ENCODE measurements at regions not wholly inside any gene's neighbourhood (a gene's known extent, or its start where the extent isn't known, plus 50 kb on each side); places are given as distances from the start of the nearest gene placed in this dataset.

- DNase-seq (ENCODE audit: extremely low read depth in 1 of 2, low read depth in 1 of 2) = no peak
Measured at GRCh38 chr11:70532731-70533130, 134.4 kb downstream of the CTTN start.

GRCh38 chr11:70535191-70535971 is 137.1 kb downstream of the CTTN start:
- DNase-seq (ENCODE audit: extremely low read depth in 1 of 2, low read depth in 1 of 2) = no peak

- no peak for DNase-seq (ENCODE audit: extremely low read depth in 1 of 2, low read depth in 1 of 2)
Measured at GRCh38 chr11:70536051-70536877, 137.9 kb downstream of the CTTN start.

- DNase-seq (ENCODE audit: extremely low read depth in 1 of 2, low read depth in 1 of 2) = no peak
Measured at GRCh38 chr11:70537576-70538571, 139.5 kb downstream of the CTTN start.

GRCh38 chr11:70538641-70539359 is 140.5 kb downstream of the CTTN start:
- no peak for DNase-seq (ENCODE audit: extremely low read depth in 1 of 2, low read depth in 1 of 2)

GRCh38 chr11:70539360-70540095 is 141.2 kb downstream of the CTTN start:
- no peak for DNase-seq (ENCODE audit: extremely low read depth in 1 of 2, low read depth in 1 of 2)

GRCh38 chr11:70540196-70540595 is 141.9 kb downstream of the CTTN start:
- no peak for DNase-seq (ENCODE audit: extremely low read depth in 1 of 2, low read depth in 1 of 2)

- DNase-seq (ENCODE audit: extremely low read depth in 1 of 2, low read depth in 1 of 2) = no peak
Measured at GRCh38 chr11:70541176-70541575, 142.8 kb downstream of the CTTN start.

- DNase-seq (ENCODE audit: extremely low read depth in 1 of 2, low read depth in 1 of 2) = no peak
Measured at GRCh38 chr11:70541699-70542098, 143.4 kb downstream of the CTTN start.

- no peak for DNase-seq (ENCODE audit: extremely low read depth in 1 of 2, low read depth in 1 of 2)
Measured at GRCh38 chr11:70542406-70542805, 144.1 kb downstream of the CTTN start.

- no peak for DNase-seq (ENCODE audit: extremely low read depth in 1 of 2, low read depth in 1 of 2)
Measured at GRCh38 chr11:70542811-70543210, 144.5 kb downstream of the CTTN start.

- no peak for DNase-seq (ENCODE audit: extremely low read depth in 1 of 2, low read depth in 1 of 2)
Measured at GRCh38 chr11:70543611-70544010, 145.3 kb downstream of the CTTN start.

- DNase-seq (ENCODE audit: extremely low read depth in 1 of 2, low read depth in 1 of 2) = no peak
Measured at GRCh38 chr11:70544067-70544773, 145.9 kb downstream of the CTTN start.

GRCh38 chr11:70544774-70545609 is 146.7 kb downstream of the CTTN start:
- no peak for DNase-seq (ENCODE audit: extremely low read depth in 1 of 2, low read depth in 1 of 2)

GRCh38 chr11:70545610-70545912 is 147.2 kb downstream of the CTTN start:
- no peak for DNase-seq (ENCODE audit: extremely low read depth in 1 of 2, low read depth in 1 of 2)

GRCh38 chr11:70546191-70546940 is 148.0 kb downstream of the CTTN start:
- no peak for DNase-seq (ENCODE audit: extremely low read depth in 1 of 2, low read depth in 1 of 2)

- DNase-seq (ENCODE audit: extremely low read depth in 1 of 2, low read depth in 1 of 2) = no peak
Measured at GRCh38 chr11:70547386-70547785, 149.1 kb downstream of the CTTN start.
